NCI-H526 treated with DMSO at 0.1 percent for 48 hours (cell line): ENCODE measurements at regions not wholly inside any gene's neighbourhood (a gene's known extent, or its start where the extent isn't known, plus 50 kb on each side); places are given as distances from the start of the nearest gene placed in this dataset.
"Not testable (repeated sequence)": the region's sequence is repeated elsewhere in the genome, so short reads cannot be mapped to it uniquely, and the experiment has no call there.

Source experiments
- DNase-seq: peaks from one replicate; lab custom pipeline; 2025; lab: John Stamatoyannopoulos, UW

- not testable (repeated sequence) for DNase-seq
Observed at GRCh38 chr14:86064595-86064994, 534.7 kb downstream of the FLRT2 start.

- peak; percentile 64 for DNase-seq
Observed at GRCh38 chr14:86057018-86057667, 527.2 kb downstream of the FLRT2 start.

GRCh38 chr14:86055512-86056075 is 525.6 kb downstream of the FLRT2 start:
- peak; percentile 35 for DNase-seq

GRCh38 chr14:86052868-86053267 is 522.9 kb downstream of the FLRT2 start:
- DNase-seq = no peak

- DNase-seq = no peak
Observed at GRCh38 chr14:86050757-86051156, 520.8 kb downstream of the FLRT2 start.

GRCh38 chr14:86050072-86050683 is 520.2 kb downstream of the FLRT2 start:
- DNase-seq = no peak

- DNase-seq = no peak
Observed at GRCh38 chr14:86039176-86039575, 509.2 kb downstream of the FLRT2 start.

GRCh38 chr14:86038387-86039042 is 508.6 kb downstream of the FLRT2 start:
- peak; percentile 36 for DNase-seq

GRCh38 chr14:86035882-86036281 is 505.9 kb downstream of the FLRT2 start:
- DNase-seq = no peak

GRCh38 chr14:86027990-86028389 is 498.0 kb downstream of the FLRT2 start:
- no peak for DNase-seq

GRCh38 chr14:86027144-86027543 is 497.2 kb downstream of the FLRT2 start:
- no peak for DNase-seq

- no peak for DNase-seq
Observed at GRCh38 chr14:86022031-86022629, 492.2 kb downstream of the FLRT2 start.

GRCh38 chr14:86020841-86021240 is 490.9 kb downstream of the FLRT2 start:
- DNase-seq = no peak

- no peak for DNase-seq
Observed at GRCh38 chr14:86015941-86016340, 486.0 kb downstream of the FLRT2 start.

GRCh38 chr14:86015511-86015910 is 485.6 kb downstream of the FLRT2 start:
- DNase-seq = no peak

GRCh38 chr14:86013641-86014040 is 483.7 kb downstream of the FLRT2 start:
- no peak for DNase-seq

- no peak for DNase-seq
Observed at GRCh38 chr14:86012461-86012860, 482.5 kb downstream of the FLRT2 start.

GRCh38 chr14:86003998-86004397 is 474.1 kb downstream of the FLRT2 start:
- no peak for DNase-seq

GRCh38 chr14:85996551-85996950 is 466.6 kb downstream of the FLRT2 start:
- DNase-seq = no peak

GRCh38 chr14:85991156-85991555 is 461.2 kb downstream of the FLRT2 start:
- DNase-seq = no peak

- no peak for DNase-seq
Observed at GRCh38 chr14:85987907-85988306, 458.0 kb downstream of the FLRT2 start.

- DNase-seq = no peak
Observed at GRCh38 chr14:85987292-85987691, 457.3 kb downstream of the FLRT2 start.
